ENCODE measurements at regions not wholly inside any gene's neighbourhood (a gene's known extent, or its start where the extent isn't known, plus 50 kb on each side); places are given as distances from the start of the nearest gene placed in this dataset.

GRCh38 chr4:72629540-72629939, 60.5 kb upstream of the ADAMTS3 start:
- TF ChIP-seq ELF4 (IDR thresholded peaks at IDR 0.05) = no peak
- TF ChIP-seq LEF1 (IDR thresholded peaks at IDR 0.05; ENCODE audit: borderline replicate concordance) = no peak
- no peak for TF ChIP-seq FOXK2 (IDR thresholded peaks at IDR 0.05)
- no peak for TF ChIP-seq SUZ12 (IDR thresholded peaks at IDR 0.05)
- TF ChIP-seq SP1 (IDR thresholded peaks at IDR 0.05) = no peak
- TF ChIP-seq, protein P1, sequence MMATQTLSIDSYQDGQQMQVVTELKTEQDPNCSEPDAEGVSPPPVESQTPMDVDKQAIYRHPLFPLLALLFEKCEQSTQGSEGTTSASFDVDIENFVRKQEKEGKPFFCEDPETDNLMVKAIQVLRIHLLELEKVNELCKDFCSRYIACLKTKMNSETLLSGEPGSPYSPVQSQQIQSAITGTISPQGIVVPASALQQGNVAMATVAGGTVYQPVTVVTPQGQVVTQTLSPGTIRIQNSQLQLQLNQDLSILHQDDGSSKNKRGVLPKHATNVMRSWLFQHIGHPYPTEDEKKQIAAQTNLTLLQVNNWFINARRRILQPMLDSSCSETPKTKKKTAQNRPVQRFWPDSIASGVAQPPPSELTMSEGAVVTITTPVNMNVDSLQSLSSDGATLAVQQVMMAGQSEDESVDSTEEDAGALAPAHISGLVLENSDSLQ (IDR thresholded peaks at IDR 0.05) = no peak
- TF ChIP-seq L3MBTL2 (conservative IDR thresholded peaks at IDR 0.05) = no peak
- no peak for TF ChIP-seq FOXA1 (IDR thresholded peaks at IDR 0.05)
- no peak for TF ChIP-seq ARNT (IDR thresholded peaks at IDR 0.05)
- no peak for TF ChIP-seq FOXM1 (IDR thresholded peaks at IDR 0.05; ENCODE audit: borderline replicate concordance)
- TF ChIP-seq TARDBP (IDR thresholded peaks at IDR 0.05) = no peak
- TF ChIP-seq NFRKB (IDR thresholded peaks at IDR 0.05) = no peak
- no peak for TF ChIP-seq HDGF (IDR thresholded peaks at IDR 0.05; ENCODE audit: borderline replicate concordance)
